GM18508 (cell line): ENCODE measurements at regions not wholly inside any gene's neighbourhood (a gene's known extent, or its start where the extent isn't known, plus 50 kb on each side); places are given as distances from the start of the nearest gene placed in this dataset.

ENCODE experiments used
- ATAC-seq: cut with Tn5 transposase; IDR thresholded peaks from one replicate; pipeline ENCODE4 v1.9.1; 2021; ENCODE audit warnings: moderate number of reproducible peaks; ENCODE audit not compliant: insufficient read depth, unreplicated experiment

DNA sequence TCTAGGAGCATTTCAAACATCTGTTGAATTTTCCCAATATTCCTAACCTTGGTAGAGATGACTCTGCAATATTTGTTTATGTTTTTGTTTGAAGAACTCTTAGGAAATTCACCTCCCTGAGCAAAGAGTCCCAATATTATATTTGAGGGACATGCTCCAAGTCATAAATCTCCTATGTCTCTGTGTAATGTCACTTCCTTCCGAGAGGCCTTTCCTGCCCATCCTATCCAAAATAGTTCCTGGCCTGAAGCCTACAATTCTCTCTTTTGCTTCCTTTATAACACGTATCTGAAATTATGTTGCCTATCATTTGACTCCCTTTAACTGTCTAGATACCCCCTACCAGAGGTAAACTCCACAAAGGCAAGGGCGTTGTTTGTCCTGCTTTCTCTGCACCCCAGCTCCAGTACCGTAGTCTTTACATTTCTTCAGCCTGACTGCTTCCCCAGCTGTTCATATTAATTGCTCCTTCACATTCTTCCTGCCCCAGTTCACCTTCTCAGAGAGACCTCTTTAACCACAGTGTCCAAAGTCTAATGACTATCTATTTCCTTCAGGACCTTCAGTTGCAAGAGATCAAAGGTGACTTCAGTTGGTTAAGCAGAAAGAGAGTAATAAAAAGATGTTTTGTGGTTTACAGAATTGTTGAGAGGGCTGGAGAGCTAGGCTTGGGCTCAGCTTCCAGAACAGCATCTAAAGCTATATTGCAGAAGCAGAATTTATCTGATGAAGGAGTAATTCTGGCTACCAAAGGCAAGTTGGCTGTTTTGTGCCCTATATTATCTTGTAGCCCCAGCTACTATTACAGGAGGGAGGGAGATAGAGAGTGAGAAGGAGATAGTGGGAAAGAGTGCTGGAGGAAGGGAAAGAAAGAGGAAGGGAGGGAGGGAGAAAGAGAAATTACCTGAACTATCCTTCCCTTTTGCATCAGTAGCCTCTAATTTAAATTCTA, 109.3 kb upstream of the TMEM161B start:
- no peak for ATAC-seq

DNA sequence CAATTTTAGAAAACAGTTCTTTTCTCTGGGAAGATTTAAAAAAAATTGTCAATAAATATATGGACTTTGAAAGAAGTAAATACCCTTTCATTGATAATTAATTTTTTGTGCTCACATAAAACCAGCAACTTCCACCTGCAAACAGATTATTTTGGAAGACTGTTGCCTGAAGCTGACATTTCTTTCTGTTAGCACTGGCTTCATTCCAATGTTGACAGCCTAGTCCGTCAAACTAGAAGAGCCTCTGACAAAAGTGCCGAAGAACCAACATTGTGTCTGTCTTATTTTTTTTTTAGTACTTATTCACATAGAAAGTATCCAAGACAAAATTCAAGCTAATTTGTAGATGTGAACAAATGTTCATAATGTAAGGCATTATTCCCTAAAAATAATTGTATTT, 108.6 kb upstream of the TMEM161B start:
- no peak for ATAC-seq

DNA sequence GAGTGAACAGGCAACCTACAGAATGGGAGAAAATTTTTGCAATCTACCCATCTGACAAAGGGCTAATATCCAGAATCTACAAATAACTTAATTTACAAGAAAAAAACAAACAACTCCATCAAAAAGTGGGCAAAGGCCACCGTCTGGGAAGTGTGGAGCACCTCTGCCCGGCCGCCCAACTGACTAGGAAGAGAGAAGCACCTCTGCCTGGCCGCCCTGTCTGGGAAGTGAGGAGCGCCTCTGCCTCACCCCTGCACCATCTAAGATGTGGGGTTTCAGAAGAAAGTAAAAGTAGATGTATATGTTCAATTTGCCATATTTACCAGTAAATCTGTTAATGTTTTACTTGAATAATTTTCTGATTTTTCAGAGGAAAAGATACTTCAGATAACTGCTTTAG, 108.1 kb upstream of the TMEM161B start:
- ATAC-seq, result no peak

DNA sequence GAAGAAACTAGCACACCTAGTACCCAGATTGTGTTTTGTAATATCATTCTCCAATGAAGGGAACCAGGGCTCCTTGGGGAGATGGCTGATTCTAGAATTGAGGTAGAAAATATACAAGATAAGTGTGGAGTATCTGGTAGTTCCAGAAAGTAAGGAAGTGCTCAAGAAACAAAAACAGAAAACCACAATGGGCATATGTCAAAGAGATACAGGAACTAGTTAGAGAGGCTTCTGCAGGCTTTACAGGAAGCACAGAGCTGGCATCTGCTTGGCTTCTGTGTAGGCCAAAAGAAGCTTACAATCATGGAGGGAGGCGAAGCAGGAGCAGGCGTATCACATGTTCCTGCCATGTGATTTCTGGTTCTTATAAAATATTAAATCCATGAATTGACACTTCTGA, 105.7 kb upstream of the TMEM161B start:
- no peak for ATAC-seq

DNA sequence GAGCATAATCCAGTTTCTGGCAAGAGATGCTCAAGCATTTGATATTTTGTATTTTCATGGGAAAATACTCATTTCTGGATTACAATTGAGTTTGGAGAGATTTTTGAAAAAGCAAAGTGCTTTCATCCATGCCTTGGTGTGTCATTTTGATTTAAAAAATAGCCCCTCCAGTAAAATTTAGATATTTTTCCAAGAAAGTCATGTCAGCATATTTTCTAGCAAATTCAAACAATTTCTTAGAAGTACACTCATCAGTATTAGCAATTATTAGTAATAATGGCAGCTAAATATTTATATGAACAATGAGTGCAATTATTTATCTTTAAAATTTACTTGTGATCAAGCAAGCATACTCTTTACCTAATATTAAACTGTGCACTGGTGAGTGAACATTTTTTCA, 102.2 kb upstream of the TMEM161B start:
- no peak for ATAC-seq

DNA sequence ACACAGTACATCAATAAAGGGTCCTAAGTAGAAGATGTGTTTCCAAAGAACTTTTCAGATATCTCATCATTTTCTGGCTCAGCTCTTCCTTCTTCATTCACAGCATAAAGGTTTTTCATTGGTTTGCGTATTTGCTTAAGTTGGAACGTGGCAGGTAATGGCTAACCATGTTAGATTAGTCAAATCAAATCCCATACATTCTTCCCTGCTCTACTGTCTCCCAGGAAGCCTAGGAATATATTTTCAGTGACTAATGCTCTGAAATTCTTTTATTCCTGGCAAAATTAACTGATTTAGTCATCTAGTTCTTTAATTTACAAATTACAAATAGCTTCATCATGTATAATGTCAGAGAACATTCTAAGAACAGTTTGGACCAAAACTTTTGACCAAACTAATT, 99.6 kb upstream of the TMEM161B start:
- no peak for ATAC-seq

DNA sequence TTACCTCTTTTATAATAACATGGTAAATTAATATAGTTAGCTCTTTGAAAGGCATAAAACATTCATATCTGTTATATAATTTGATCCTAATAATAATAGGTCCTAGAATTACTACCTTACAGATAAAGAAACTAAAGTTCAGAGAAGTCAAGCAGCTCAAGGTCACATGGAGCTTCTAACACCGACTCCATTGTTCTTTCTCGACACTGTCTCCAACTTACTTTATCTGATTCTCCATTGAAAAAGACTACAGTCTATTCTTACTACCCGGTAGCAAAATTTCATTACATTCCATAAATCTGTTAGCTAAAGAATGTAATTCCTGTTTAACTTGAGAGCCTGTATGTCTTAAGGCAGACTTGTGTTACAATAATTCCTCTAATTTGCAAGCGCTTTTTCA, 96.3 kb upstream of the TMEM161B start:
- ATAC-seq, result no peak

DNA sequence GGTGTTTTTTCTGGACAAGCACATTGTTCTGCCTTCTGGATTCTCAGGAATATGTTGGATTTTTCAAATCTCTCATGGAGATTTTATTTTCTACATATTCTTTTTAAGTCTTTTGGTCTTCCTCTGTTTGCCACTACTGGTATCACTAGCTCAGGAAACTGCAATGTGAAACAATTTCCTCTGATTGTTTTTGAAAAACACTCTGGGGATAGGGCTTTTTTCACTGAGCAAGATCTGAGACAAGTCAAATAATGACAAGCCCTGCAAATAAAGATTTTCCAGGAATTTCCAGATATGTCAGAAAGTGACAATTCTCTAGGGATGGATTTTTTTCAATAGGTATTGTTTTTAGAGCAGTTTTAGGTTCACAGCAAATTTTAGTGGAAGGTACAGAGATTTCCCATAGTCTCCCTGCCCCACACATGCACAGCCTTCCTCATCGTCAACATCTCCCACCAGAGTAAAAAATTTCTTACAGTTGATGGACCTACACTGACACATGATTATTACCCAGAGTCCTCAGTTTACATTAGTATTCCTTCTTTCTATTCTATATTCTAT, 86.9 kb upstream of the TMEM161B start:
- ATAC-seq, result no peak

DNA sequence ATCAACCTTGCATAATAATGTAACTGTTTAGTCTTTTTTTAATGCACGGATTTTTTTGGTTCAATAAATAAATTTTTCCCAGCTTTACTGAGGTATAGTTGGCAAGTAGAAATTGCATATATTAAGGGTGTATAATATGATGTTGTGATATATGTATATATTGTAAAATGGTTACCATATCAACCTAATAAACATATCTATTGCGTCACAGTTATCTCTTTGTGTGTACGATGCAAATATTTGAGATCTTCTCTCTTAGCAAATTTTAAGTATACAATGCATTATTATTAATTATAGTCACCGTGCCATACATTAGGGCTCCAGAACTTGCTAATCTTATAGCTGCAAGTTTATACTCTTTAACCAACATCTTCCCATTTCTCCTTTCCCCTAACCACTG, 57.2 kb upstream of the TMEM161B start:
- no peak for ATAC-seq

DNA sequence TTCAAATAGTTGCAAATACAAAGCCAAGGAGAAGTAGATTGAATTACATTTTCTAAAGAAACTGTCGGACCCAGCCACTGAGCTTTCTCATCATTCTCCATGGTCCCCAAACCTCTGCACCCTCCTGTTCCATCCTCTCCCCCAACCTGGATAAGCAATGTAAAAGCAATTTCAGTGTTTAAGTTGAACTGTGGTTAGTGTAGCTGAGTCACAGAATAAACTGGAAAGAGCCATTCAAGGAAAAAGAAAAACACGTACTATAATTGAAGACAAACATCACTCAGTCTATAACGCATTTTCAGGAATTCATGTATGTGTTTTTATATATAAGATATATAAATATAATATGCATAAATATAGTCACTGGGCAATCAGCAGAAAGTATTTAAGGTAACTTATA, 54.1 kb upstream of the TMEM161B start:
- no peak for ATAC-seq
